Adrenal gland (tissue), 9 donors: ENCODE measurements at regions not wholly inside any gene's neighbourhood (a gene's known extent, or its start where the extent isn't known, plus 50 kb on each side); places are given as distances from the start of the nearest gene placed in this dataset.

Source experiments
- DNase-seq, 7 donors: peaks; one replicate each; pipeline ENCODE4 v3.0.0-alpha.2; 2019 to 2020
- H3K27ac ChIP-seq, 5 donors: fragments of 200-600 bp; sonication (generic) in 4 of 5; 1 replicate in 3 of 5; 2 replicates in 2 of 5; pipeline versions ENCODE4 v1.5.1 to v1.8.0; 2016 to 2020; ENCODE audit warnings: mild to moderate bottlenecking in 1 of 5
- H3K27me3 ChIP-seq: fragments of 200-600 bp; 2 replicates; pipeline ENCODE4 v1.8.0; 2021
- H3K36me3 ChIP-seq, 2 donors: fragments of 200-600 bp; replicated peaks in 1 of 2; 1 replicate in 1 of 2; 2 replicates in 1 of 2; pipeline versions ENCODE4 v1.5.1 to v1.8.0; 2018 to 2022
- H3K4me1 ChIP-seq, 2 donors: fragments of 200-600 bp; replicated peaks in 1 of 2; 1 replicate in 1 of 2; 2 replicates in 1 of 2; pipeline versions ENCODE4 v1.5.1 to v1.8.0; 2018 to 2021
- H3K4me3 ChIP-seq, 4 donors: fragments of 200-600 bp; sonication (generic) in 3 of 4; one replicate each; pipeline ENCODE4 v1.5.1; 2016 to 2018
- H3K9me3 ChIP-seq, 3 donors: fragments of 200-600 bp; sonication (generic) in 1 of 3; replicated peaks in 1 of 3; 1 replicate in 2 of 3; 2 replicates in 1 of 3; pipeline versions ENCODE4 v1.5.1 to v1.8.0; 2016 to 2021
- POLR2A ChIP-seq, 2 donors: fragments of 450-650 bp; IDR thresholded peaks; one replicate each; pipeline ENCODE4 v1.6.1; 2017; ENCODE audit warnings: antibody characterized with exemption in 2 of 2, mild to moderate bottlenecking in 2 of 2, moderate library complexity in 1 of 2
- WGBS, 4 donors: extraction: QIAGEN DNeasy Blood & Tissue Kit in 2 of 4; methylation state at CpG; one replicate each; pipeline versions ENCODE4 v1.1.5 to v1.1.7; 2013 to 2017; 5-methylcytosine and 5-hydroxymethylcytosine counted together
- intact Hi-C, 2 donors: fragments of 100-400 bp; cut with DNase I; formaldehyde crosslinking; loops; one replicate each; pipeline versions ENCODE4 v1.14.1 to v1.15.0; 2022 to 2023
- TF ChIP-seq, protein P1 (sequence below), 6 experiments: fragments of 450-650 bp in 4 of 6; fragments of 200-600 bp in 2 of 6; sonication (generic) in 1 of 6; IDR thresholded peaks; 1 replicate in 5 of 6; 2 replicates in 1 of 6; pipeline versions ENCODE4 v1.5.1 to v1.8.0; 2016 to 2021; ENCODE audit warnings: antibody characterized with exemption in 6 of 6, mild to moderate bottlenecking in 2 of 6, moderate library complexity in 1 of 6
- donor health status: healthy with polysubstance abuse.
- donor health status: Bipolar disorder and iron deficiency.
- donor health status: DM: yes; HTN: yes; CAD: no.
- donor health status: DM: no; HTN: no; CAD: no.
- donor health status: DM: no; HTN: no; CAD: no.

GRCh38 chr2:150732491-150732890 is 245.0 kb upstream of the RND3 start:
- no peak for DNase-seq
- H3K4me3 ChIP-seq = no peak overlapping the region
- no peaks in the 10 kb centered on the region for H3K4me1 ChIP-seq
- no peaks in the 10 kb centered on the region for H3K27me3 ChIP-seq
- TF ChIP-seq, protein P1, sequence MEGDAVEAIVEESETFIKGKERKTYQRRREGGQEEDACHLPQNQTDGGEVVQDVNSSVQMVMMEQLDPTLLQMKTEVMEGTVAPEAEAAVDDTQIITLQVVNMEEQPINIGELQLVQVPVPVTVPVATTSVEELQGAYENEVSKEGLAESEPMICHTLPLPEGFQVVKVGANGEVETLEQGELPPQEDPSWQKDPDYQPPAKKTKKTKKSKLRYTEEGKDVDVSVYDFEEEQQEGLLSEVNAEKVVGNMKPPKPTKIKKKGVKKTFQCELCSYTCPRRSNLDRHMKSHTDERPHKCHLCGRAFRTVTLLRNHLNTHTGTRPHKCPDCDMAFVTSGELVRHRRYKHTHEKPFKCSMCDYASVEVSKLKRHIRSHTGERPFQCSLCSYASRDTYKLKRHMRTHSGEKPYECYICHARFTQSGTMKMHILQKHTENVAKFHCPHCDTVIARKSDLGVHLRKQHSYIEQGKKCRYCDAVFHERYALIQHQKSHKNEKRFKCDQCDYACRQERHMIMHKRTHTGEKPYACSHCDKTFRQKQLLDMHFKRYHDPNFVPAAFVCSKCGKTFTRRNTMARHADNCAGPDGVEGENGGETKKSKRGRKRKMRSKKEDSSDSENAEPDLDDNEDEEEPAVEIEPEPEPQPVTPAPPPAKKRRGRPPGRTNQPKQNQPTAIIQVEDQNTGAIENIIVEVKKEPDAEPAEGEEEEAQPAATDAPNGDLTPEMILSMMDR (IDR thresholded peaks at IDR 0.05) = no peak
- TF ChIP-seq POLR2A (IDR thresholded peaks at IDR 0.05) = no peak
- no peaks in the 10 kb centered on the region for H3K36me3 ChIP-seq
- no peak overlapping the region for H3K27ac ChIP-seq
- no peaks in the 10 kb centered on the region for H3K9me3 ChIP-seq
- intact Hi-C loops = no loop called here
- WGBS, 4 donors = 48 to 58% (median 53%) methylated on average over 1 of the region's 1 CpG

DNA sequence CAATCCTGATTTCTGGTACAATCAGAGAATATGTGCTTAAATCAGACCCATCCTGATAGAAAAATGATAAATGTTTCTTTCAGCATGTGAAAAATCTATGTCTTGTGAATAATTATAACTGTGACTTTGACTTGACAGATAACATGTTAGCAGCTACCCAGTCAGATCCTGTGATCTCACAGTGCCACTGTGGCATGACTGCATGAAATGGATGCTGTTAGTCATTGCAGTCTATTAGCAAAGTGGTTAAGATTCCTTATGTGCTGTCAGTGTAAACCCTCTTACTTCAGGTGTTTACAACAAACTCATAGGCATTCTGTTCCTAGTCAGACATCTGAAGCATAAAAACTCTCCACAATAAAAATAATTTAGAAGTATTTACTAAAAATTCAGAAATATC is 244.6 kb upstream of the RND3 start:
- DNase-seq = peak in 2 of 7 donors; percentile 18 to 20
- no peaks in the 10 kb centered on the region for H3K4me1 ChIP-seq
- H3K4me3 ChIP-seq = no peak overlapping the region
- no peaks in the 10 kb centered on the region for H3K9me3 ChIP-seq
- TF ChIP-seq, protein P1 (IDR thresholded peaks at IDR 0.05) = no peak
- TF ChIP-seq POLR2A (IDR thresholded peaks at IDR 0.05) = no peak
- no peak overlapping the region for H3K27ac ChIP-seq
- no peaks in the 10 kb centered on the region for H3K27me3 ChIP-seq
- intact Hi-C loops = no loop called here
- no peaks in the 10 kb centered on the region for H3K36me3 ChIP-seq

DNA sequence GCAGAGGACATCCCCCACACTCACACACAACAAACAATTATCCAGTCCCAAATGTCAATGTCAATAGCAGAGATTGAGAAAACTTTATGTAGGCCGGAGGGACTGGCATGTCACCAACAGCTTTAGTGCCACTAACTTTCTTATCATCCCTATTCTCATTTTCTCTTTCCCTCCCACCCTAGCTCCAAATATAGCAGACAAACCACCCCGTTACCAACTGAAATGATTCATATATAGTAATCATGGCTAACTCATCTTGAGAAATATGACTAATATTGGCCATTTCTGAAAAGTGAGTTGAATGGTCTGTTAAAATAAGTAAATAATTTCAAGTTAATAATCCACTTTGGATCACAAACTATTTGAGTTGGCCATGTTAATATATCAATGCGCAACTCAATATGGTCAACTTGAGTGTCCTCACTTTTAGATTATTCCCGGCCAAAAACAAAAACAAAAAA is 242.1 kb upstream of the RND3 start:
- no peak for DNase-seq
- intact Hi-C loops = no loop called here
- no peak for TF ChIP-seq POLR2A (IDR thresholded peaks at IDR 0.05)
- TF ChIP-seq, protein P1 (IDR thresholded peaks at IDR 0.05) = no peak

DNA sequence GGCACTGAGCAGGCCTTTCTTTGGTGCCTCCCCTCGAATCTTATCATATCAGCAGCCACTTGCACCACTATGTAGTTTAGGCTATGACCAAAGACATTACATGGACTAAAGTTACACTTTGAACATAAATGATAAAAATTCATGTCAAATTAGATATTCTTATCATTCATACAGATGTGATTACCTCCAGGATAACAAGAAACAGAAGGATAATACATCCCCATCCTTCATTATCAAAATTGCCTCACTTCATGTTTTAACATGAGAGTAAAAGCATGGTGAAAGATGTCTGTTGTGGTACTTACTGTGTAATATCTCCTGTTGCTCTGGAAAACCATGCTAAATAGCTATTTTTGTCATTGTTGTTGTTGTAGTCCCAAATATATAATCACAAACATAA is 230.8 kb upstream of the RND3 start:
- no peaks in the 10 kb centered on the region for H3K9me3 ChIP-seq
- DNase-seq = no peak
- TF ChIP-seq POLR2A (IDR thresholded peaks at IDR 0.05) = no peak
- TF ChIP-seq, protein P1 (IDR thresholded peaks at IDR 0.05) = no peak
- no peaks in the 10 kb centered on the region for H3K36me3 ChIP-seq
- H3K4me3 ChIP-seq = no peak overlapping the region
- H3K27me3 ChIP-seq = no peaks in the 10 kb centered on the region
- WGBS, 4 donors = 72 to 88% (median 79%) methylated on average over 1 of the region's 1 CpG
- intact Hi-C loops = no loop called here
- no peaks in the 10 kb centered on the region for H3K4me1 ChIP-seq
- H3K27ac ChIP-seq = no peak overlapping the region

More for the DNA sequence above, 242.1 kb upstream of the RND3 start:
- H3K27me3 ChIP-seq = no peaks in the 10 kb centered on the region
- WGBS, 4 donors = 70 to 77% (median 74%) methylated on average over 4 of the region's 4 CpGs
- no peaks in the 10 kb centered on the region for H3K9me3 ChIP-seq
- H3K36me3 ChIP-seq = no peaks in the 10 kb centered on the region
- no peaks in the 10 kb centered on the region for H3K4me1 ChIP-seq
- H3K4me3 ChIP-seq = no peak overlapping the region
- no peak overlapping the region for H3K27ac ChIP-seq
